GM10266 (cell line): ENCODE measurements at regions not wholly inside any gene's neighbourhood (a gene's known extent, or its start where the extent isn't known, plus 50 kb on each side); places are given as distances from the start of the nearest gene placed in this dataset.

Experiments used
- DNase-seq: peaks from one replicate; pipeline ENCODE4 v3.0.0; 2012; ENCODE audit errors: extremely low spot score
- CTCF ChIP-seq: IDR thresholded peaks from 2 replicates; pipeline ENCODE4 v1.5.1; 2012; ENCODE audit warnings: mild to moderate bottlenecking, low read depth; ENCODE audit not compliant: control insufficient read depth, insufficient read depth; ENCODE audit errors: missing control alignments

- TF ChIP-seq CTCF = peak; percentile 48
- peak; percentile 35 for DNase-seq
Measured at GRCh38 chr15:62847900-62848489, 194.6 kb upstream of the TPM1 start.

- no peak for TF ChIP-seq CTCF
- no peak for DNase-seq
Measured at GRCh38 chr15:62848632-62849050, 193.9 kb upstream of the TPM1 start.

- no peak for TF ChIP-seq CTCF
- DNase-seq = no peak
Measured at GRCh38 chr15:62849316-62850106, 193.0 kb upstream of the TPM1 start.

GRCh38 chr15:62850318-62850717 lies 192.2 kb upstream of the TPM1 start:
- no peak for DNase-seq
- TF ChIP-seq CTCF = no peak

- DNase-seq = no peak
- TF ChIP-seq CTCF = no peak
Measured at GRCh38 chr15:62850791-62851291, 191.7 kb upstream of the TPM1 start.

GRCh38 chr15:62853114-62853840 lies 189.3 kb upstream of the TPM1 start:
- DNase-seq = no peak
- TF ChIP-seq CTCF = no peak

GRCh38 chr15:62853841-62854225 lies 188.7 kb upstream of the TPM1 start:
- no peak for TF ChIP-seq CTCF

More at GRCh38 chr15:62853841-62854225, 188.7 kb upstream of the TPM1 start:
- no peak for DNase-seq
